K562 (cell line): ENCODE measurements at regions not wholly inside any gene's neighbourhood (a gene's known extent, or its start where the extent isn't known, plus 50 kb on each side); places are given as distances from the start of the nearest gene placed in this dataset.

Experiments
- ATAC-seq: fragments of 200-7000 bp; cut with Tn5 transposase; 3 replicates; pipeline ENCODE4 v1.9.1; 2020; ENCODE audit warnings: moderate library complexity
- BruUV-seq: library from RNA; stranded (reverse); fragments of 400-500 nt; replicated peaks from 2 replicates; lab custom pipeline; 2021; lab: Mats Ljungman, UMichigan
- CTCF ChIA-PET: fragments of 300-600 bp; formaldehyde crosslinking; extraction: SDS; loops from one replicate; lab custom pipeline; 2021; ENCODE audit warnings: low intra/inter-chr PET ratio; lab: Yijun Ruan, JAX
- POLR2A ChIA-PET: fragments of 300-600, 350-650 bp; sonication (Branson Sonifier 250); formaldehyde crosslinking; extraction: SDS; loops from one replicate; lab custom pipeline; 2021; ENCODE audit warnings: antibody characterized with exemption, inconsistent platforms; lab: Yijun Ruan, JAX
- DNase-seq, 4 experiments: peaks; one replicate each; pipeline versions ENCODE4 v3.0.0 to v3.0.0-alpha.2; 2011 to 2018; ENCODE audit warnings: low spot score in 3 of 4, mixed read lengths in 3 of 4; ENCODE audit errors: extremely low read depth in 1 of 4
- FAIRE-seq: peaks from 2 replicates; lab custom pipeline; 2011; peaks lifted over from hg19 to GRCh38; lab: Jason Lieb, UNC
- H2AFZ ChIP-seq: 2 replicates; pipeline ENCODE4 v1.6.0; 2011; ENCODE audit warnings: low read depth, low read length, control low read depth, inconsistent platforms
- H3K27ac ChIP-seq: fragments of 200-600 bp; 3 replicates; pipeline ENCODE4 v1.8.0; 2011; ENCODE audit warnings: low read depth, mild to moderate bottlenecking, control low read depth, inconsistent platforms, low read length, moderate library complexity, mixed read lengths; ENCODE audit errors: extremely low read depth
- H3K27me3 ChIP-seq, 2 experiments: fragments of 300-600 bp in 1 of 2; 2 replicates in 1 of 2; 3 replicates in 1 of 2; pipeline versions ENCODE4 v1.6.0 to v1.8.0; 2011; ENCODE audit warnings: inconsistent platforms in 2 of 2, low read length in 2 of 2, mild to moderate bottlenecking in 1 of 2, mixed read lengths in 1 of 2, moderate library complexity in 1 of 2; ENCODE audit not compliant: control insufficient read depth in 2 of 2, insufficient read depth in 2 of 2
- H3K36me3 ChIP-seq: fragments of 300-600 bp; 3 replicates; pipeline ENCODE4 v1.8.0; 2011; ENCODE audit warnings: mild to moderate bottlenecking, low read length, inconsistent platforms; ENCODE audit not compliant: control insufficient read depth, insufficient read depth
- H3K4me1 ChIP-seq, 2 experiments: fragments of 200-600 bp in 1 of 2; replicated peaks in 1 of 2; 2 replicates in 1 of 2; 3 replicates in 1 of 2; pipeline versions ENCODE4 v1.5.1 to v1.8.0; 2011; ENCODE audit warnings: inconsistent platforms in 2 of 2, low read length in 2 of 2, mild to moderate bottlenecking in 1 of 2, mixed read lengths in 1 of 2, moderate library complexity in 1 of 2; ENCODE audit not compliant: control insufficient read depth in 2 of 2, insufficient read depth in 2 of 2
- H3K4me2 ChIP-seq: 2 replicates; pipeline ENCODE4 v1.6.1; 2011; ENCODE audit warnings: low read length, control low read depth, inconsistent platforms, mixed read lengths; ENCODE audit not compliant: insufficient read depth
- H3K4me3 ChIP-seq: fragments of 200-600 bp; sonication (generic), shearing (Covaris generic); 2 replicates; pipeline ENCODE4 v1.5.1; 2016; ENCODE audit warnings: control low read depth, inconsistent platforms
- H3K79me2 ChIP-seq: fragments of 200-600 bp; 3 replicates; pipeline ENCODE4 v1.8.0; 2011; ENCODE audit warnings: low read length, inconsistent platforms; ENCODE audit not compliant: control insufficient read depth, insufficient read depth
- H3K9ac ChIP-seq, 2 experiments: 2 replicates each; pipeline versions ENCODE4 v1.6.0 to v1.6.1; 2011; ENCODE audit warnings: low read depth in 2 of 2, low read length in 2 of 2, control low read depth in 1 of 2, inconsistent platforms in 1 of 2, mild to moderate bottlenecking in 1 of 2, mixed read lengths in 1 of 2; ENCODE audit not compliant: insufficient read depth in 1 of 2
- H3K9me1 ChIP-seq: one replicate; pipeline ENCODE4 v1.6.0; 2011; ENCODE audit warnings: inconsistent platforms, mild to moderate bottlenecking, low read length, moderate library complexity; ENCODE audit not compliant: control insufficient read depth, insufficient read depth
- H3K9me3 ChIP-seq: replicated peaks from 2 replicates; pipeline ENCODE4 v1.5.1; 2011; ENCODE audit warnings: low read depth, low read length, inconsistent platforms; ENCODE audit not compliant: control insufficient read depth, insufficient read depth
- H4K20me1 ChIP-seq: replicated peaks from 2 replicates; pipeline ENCODE4 v1.6.1; 2011; ENCODE audit warnings: low read length, inconsistent platforms, mixed read lengths; ENCODE audit not compliant: control insufficient read depth, insufficient read depth
- MAX ChIP-seq: sonication (generic); formaldehyde crosslinking; IDR thresholded peaks from 2 replicates; pipeline ENCODE4 v1.9.0; 2022; ENCODE audit warnings: mild to moderate bottlenecking, missing genetic modification reagents
- NR2C2 ChIP-seq, 2 experiments: fragments of 200-800 bp in 1 of 2; sonication (Bioruptor generic) in 1 of 2; sonication (generic) in 1 of 2; formaldehyde crosslinking in 1 of 2; IDR thresholded peaks; 2 replicates each; pipeline versions ENCODE4 v1.6.1 to v1.8.0; 2016 to 2022; ENCODE audit warnings: mild to moderate bottlenecking in 1 of 2, missing compliant biosample characterization in 1 of 2, missing genetic modification characterization in 1 of 2, missing genetic modification reagents in 1 of 2
- RBM15 ChIP-seq: fragments of 200-400 bp; formaldehyde crosslinking; IDR thresholded peaks from 2 replicates; pipeline ENCODE4 v1.6.1; 2018; ENCODE audit warnings: mild to moderate bottlenecking, low read length, moderate library complexity; ENCODE audit not compliant: insufficient read depth
- RCOR1 ChIP-seq, 2 experiments: IDR thresholded peaks; 2 replicates each; pipeline ENCODE4 v1.6.1; 2012; ENCODE audit warnings: low read depth in 2 of 2, low read length in 2 of 2, borderline replicate concordance in 1 of 2, improper control_type of control experiment in 1 of 2
- SP2 ChIP-seq: IDR thresholded peaks from 2 replicates; pipeline ENCODE4 v1.6.1; 2011; ENCODE audit warnings: mild to moderate bottlenecking, low read depth, low read length, moderate library complexity; ENCODE audit not compliant: poor library complexity, severe bottlenecking; ENCODE audit errors: extremely low read depth
- TEAD2 ChIP-seq: fragments of 450-650 bp; IDR thresholded peaks from 2 replicates; pipeline ENCODE4 v1.6.1; 2016; ENCODE audit warnings: missing genetic modification characterization, control low read depth, missing compliant biosample characterization
- ZFP91 ChIP-seq: sonication (generic); formaldehyde crosslinking; IDR thresholded peaks from 2 replicates; pipeline ENCODE4 v1.8.0; 2022; ENCODE audit warnings: mild to moderate bottlenecking, missing genetic modification reagents
- ZNF280A ChIP-seq: fragments of 450-650 bp; IDR thresholded peaks from 2 replicates; pipeline ENCODE4 v1.6.1; 2018; ENCODE audit warnings: mild to moderate bottlenecking, low read depth; ENCODE audit not compliant: partially characterized antibody
- WGBS: fragments of 100-300 bp; shearing (Covaris generic); methylation state at CpG from one replicate; pipeline ENCODE4 v1.1.6; 2016; ENCODE audit warnings: low coverage, mixed read lengths; ENCODE audit not compliant: insufficient coverage; ENCODE audit errors: missing lambda C conversion rate; 5-methylcytosine and 5-hydroxymethylcytosine counted together
- in situ Hi-C: fragments of 300-500 bp; cut with MboI; formaldehyde crosslinking; loops from 4 replicates; pipeline ENCODE4 v1.15.0; 2018; ENCODE audit warnings: inconsistent platforms, mixed read lengths
- intact Hi-C: fragments of 100-400 bp; cut with micrococcal nuclease; formaldehyde crosslinking; loops from 2 replicates; pipeline ENCODE4 v1.14.2; 2022
- TF ChIP-seq, protein P1 (sequence below): fragments of 450-650 bp; formaldehyde crosslinking; IDR thresholded peaks from 2 replicates; pipeline ENCODE4 v1.4.0; 2020; ENCODE audit warnings: mild to moderate bottlenecking, mixed read lengths

DNA sequence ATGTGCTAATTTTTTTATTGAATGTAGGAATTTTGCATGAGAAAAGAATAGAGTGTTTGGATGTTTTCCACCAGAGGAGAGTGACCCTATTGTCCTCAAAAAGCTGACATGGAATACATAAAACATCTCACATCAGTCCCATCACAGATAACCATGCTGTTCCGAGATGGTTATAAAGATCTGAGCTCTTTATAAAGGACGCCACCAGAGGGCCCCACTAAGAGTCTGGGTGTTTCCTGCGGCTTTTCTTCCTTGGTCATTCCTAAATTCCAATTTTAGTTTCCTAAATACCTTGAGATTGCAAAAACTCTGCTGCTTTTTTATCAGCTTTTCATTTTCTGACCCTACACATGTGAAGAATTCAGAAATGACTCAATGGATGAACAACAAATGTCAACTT lies 504.5 kb upstream of the FRG1 start (continued):
- TF ChIP-seq MAX (CRISPR knock-in tag) (no peak), SP2 (no peak), ZNF280A (no peak), ZFP91 (CRISPR knock-in tag) (no peak), RCOR1 (IDR thresholded peaks at IDR 0.05; ENCODE audit: borderline replicate concordance in 1 of 2, low read depth in 2 of 2, low read length in 2 of 2) (no peak)
- TF ChIP-seq, all 486 proteins: peak for 0

DNA sequence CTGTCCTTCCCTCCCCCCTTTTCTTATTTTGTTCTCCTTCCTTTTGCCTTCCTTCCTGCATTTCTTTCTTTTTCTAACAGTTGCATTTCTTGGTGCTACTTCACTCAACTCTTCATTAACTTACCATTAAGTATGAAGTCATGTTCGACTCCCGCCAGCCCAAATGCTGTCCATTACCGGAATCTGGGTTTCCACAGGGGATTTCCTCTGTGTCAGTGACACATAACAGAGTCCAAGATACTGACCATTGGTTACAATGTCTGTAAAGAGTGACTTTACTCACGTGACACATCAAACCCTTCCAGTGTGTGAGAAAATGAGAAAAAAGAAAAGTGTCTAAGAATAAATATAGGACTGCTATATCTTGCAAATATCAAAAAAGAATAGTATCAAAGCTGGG lies 500.0 kb upstream of the FRG1 start:
- 3% methylated on average over 4 of the region's 4 CpGs for WGBS
- FAIRE-seq (no peak), ATAC-seq (no peak), DNase-seq (no peak)
- no peaks in the 10 kb centered on the region for H3K9me3 ChIP-seq
- H3K4me1 ChIP-seq, result no peaks in the 10 kb centered on the region
- POLR2A ChIA-PET, result no interaction called here
- H3K9ac ChIP-seq, result no peak overlapping the region
- CTCF ChIA-PET, result no interaction called here
- TF ChIP-seq RBM15 (no peak), TEAD2 (tag) (no peak), NR2C2 (CRISPR knock-in tag; IDR thresholded peaks at IDR 0.05) (no peak), NR2C2 (tag; IDR thresholded peaks at IDR 0.05) (no peak)
- TF ChIP-seq, protein P1, sequence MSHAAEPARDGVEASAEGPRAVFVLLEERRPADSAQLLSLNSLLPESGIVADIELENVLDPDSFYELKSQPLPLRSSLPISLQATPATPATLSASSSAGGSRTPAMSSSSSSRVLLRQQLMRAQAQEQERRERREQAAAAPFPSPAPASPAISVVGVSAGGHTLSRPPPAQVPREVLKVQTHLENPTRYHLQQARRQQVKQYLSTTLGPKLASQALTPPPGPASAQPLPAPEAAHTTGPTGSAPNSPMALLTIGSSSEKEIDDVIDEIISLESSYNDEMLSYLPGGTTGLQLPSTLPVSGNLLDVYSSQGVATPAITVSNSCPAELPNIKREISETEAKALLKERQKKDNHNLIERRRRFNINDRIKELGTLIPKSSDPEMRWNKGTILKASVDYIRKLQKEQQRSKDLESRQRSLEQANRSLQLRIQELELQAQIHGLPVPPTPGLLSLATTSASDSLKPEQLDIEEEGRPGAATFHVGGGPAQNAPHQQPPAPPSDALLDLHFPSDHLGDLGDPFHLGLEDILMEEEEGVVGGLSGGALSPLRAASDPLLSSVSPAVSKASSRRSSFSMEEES (CRISPR knock-in tag), result peak; percentile 43; the same call in 1 of the 2 replicates
- no peaks in the 10 kb centered on the region for H4K20me1 ChIP-seq
- no peak overlapping the region for H3K4me2 ChIP-seq
- in situ Hi-C loops (no loop called here), intact Hi-C loops (no loop called here)
- no TSS peak for BruUV-seq
- H2AFZ ChIP-seq, result no peak overlapping the region
- H3K27me3 ChIP-seq, result no peaks in the 10 kb centered on the region
- H3K27ac ChIP-seq, result no peak overlapping the region
- no peak overlapping the region for H3K4me3 ChIP-seq
- no peaks in the 10 kb centered on the region for H3K36me3 ChIP-seq
- H3K9me1 ChIP-seq, result no peaks in the 10 kb centered on the region
- H3K79me2 ChIP-seq, result no peaks in the 10 kb centered on the region
